DOHH2 (cell line): ENCODE measurements at regions not wholly inside any gene's neighbourhood (a gene's known extent, or its start where the extent isn't known, plus 50 kb on each side); places are given as distances from the start of the nearest gene placed in this dataset.
"Not testable (repeated sequence)": the region's sequence is repeated elsewhere in the genome, so short reads cannot be mapped to it uniquely, and the experiment has no call there.

Experiments used
- H3F3A ChIP-seq: fragments of 200-600 bp; sonication (generic), shearing (Covaris generic); 2 replicates; pipeline ENCODE4 v1.6.0; 2016; ENCODE audit warnings: antibody characterized with exemption, mild to moderate bottlenecking; ENCODE audit not compliant: control insufficient read depth, insufficient read depth
- H3K27ac ChIP-seq: fragments of 200-600 bp; sonication (generic); 2 replicates; pipeline ENCODE4 v1.5.1; 2014; ENCODE audit warnings: low read depth, mild to moderate bottlenecking, low read length, moderate library complexity
- H3K27me3 ChIP-seq: fragments of 200-600 bp; sonication (generic); 2 replicates; pipeline ENCODE4 v1.6.1; 2014; ENCODE audit warnings: mild to moderate bottlenecking, low read length, mixed read lengths; ENCODE audit not compliant: control insufficient read depth
- H3K36me3 ChIP-seq: fragments of 200-600 bp; sonication (generic); 2 replicates; pipeline ENCODE4 v1.6.1; 2014; ENCODE audit warnings: mild to moderate bottlenecking, low read length, moderate library complexity, mixed read lengths; ENCODE audit not compliant: control insufficient read depth
- H3K4me1 ChIP-seq: fragments of 200-600 bp; sonication (generic); 2 replicates; pipeline ENCODE4 v1.6.1; 2014; ENCODE audit warnings: mild to moderate bottlenecking, low read length, mixed read lengths; ENCODE audit not compliant: control insufficient read depth
- H3K4me2 ChIP-seq: fragments of 200-600 bp; sonication (generic); 2 replicates; pipeline ENCODE4 v1.6.0; 2014; ENCODE audit warnings: mild to moderate bottlenecking, low read length, moderate library complexity
- H3K4me3 ChIP-seq: fragments of 200-600 bp; sonication (generic); 2 replicates; pipeline ENCODE4 v1.5.1; 2014; ENCODE audit warnings: mild to moderate bottlenecking, low read length, mixed read lengths
- H3K79me2 ChIP-seq: fragments of 200-600 bp; sonication (generic); 2 replicates; pipeline ENCODE4 v1.6.1; 2014; ENCODE audit warnings: mild to moderate bottlenecking, low read length, mixed read lengths; ENCODE audit not compliant: control insufficient read depth
- H3K9me2 ChIP-seq: fragments of 200-600 bp; sonication (generic); replicated peaks from 2 replicates; pipeline ENCODE4 v1.6.1; 2014; ENCODE audit warnings: mild to moderate bottlenecking, low read length, mixed read lengths; ENCODE audit not compliant: control insufficient read depth
- H3K9me3 ChIP-seq: fragments of 200-600 bp; sonication (generic); 2 replicates; pipeline ENCODE4 v1.6.1; 2014; ENCODE audit warnings: antibody characterized with exemption, low read length, mixed read lengths; ENCODE audit not compliant: control insufficient read depth, insufficient read depth
- H4K20me1 ChIP-seq: fragments of 200-600 bp; sonication (generic); 2 replicates; pipeline ENCODE4 v1.6.0; 2014; ENCODE audit warnings: low read depth, mild to moderate bottlenecking, antibody characterized with exemption, low read length, moderate library complexity; ENCODE audit not compliant: control insufficient read depth, insufficient read depth
- EZH2phosphoT487 ChIP-seq: fragments of 200-600 bp; sonication (generic); IDR thresholded peaks from 2 replicates; pipeline ENCODE4 v1.6.1; 2017; ENCODE audit warnings: borderline replicate concordance, mild to moderate bottlenecking, antibody characterized with exemption, low read length, moderate library complexity, mixed read lengths
- TF ChIP-seq, protein P1 (sequence below): fragments of 200-600 bp; sonication (generic); IDR thresholded peaks from one replicate; pipeline ENCODE4 v1.5.1; 2014; ENCODE audit warnings: antibody characterized with exemption, mild to moderate bottlenecking, low read depth, low read length; ENCODE audit not compliant: poor library complexity, severe bottlenecking

- H4K20me1 ChIP-seq = no peaks in the 10 kb centered on the region
- H3K27ac ChIP-seq = no peak overlapping the region
- H3K79me2 ChIP-seq = no peaks in the 10 kb centered on the region
- no peak overlapping the region for H3K4me2 ChIP-seq
- H3K4me1 ChIP-seq = no peaks in the 10 kb centered on the region
- H3K36me3 ChIP-seq = no peaks in the 10 kb centered on the region
- H3K27me3 ChIP-seq = no peaks in the 10 kb centered on the region
- H3K4me3 ChIP-seq = no peak overlapping the region
- TF ChIP-seq, protein P1, sequence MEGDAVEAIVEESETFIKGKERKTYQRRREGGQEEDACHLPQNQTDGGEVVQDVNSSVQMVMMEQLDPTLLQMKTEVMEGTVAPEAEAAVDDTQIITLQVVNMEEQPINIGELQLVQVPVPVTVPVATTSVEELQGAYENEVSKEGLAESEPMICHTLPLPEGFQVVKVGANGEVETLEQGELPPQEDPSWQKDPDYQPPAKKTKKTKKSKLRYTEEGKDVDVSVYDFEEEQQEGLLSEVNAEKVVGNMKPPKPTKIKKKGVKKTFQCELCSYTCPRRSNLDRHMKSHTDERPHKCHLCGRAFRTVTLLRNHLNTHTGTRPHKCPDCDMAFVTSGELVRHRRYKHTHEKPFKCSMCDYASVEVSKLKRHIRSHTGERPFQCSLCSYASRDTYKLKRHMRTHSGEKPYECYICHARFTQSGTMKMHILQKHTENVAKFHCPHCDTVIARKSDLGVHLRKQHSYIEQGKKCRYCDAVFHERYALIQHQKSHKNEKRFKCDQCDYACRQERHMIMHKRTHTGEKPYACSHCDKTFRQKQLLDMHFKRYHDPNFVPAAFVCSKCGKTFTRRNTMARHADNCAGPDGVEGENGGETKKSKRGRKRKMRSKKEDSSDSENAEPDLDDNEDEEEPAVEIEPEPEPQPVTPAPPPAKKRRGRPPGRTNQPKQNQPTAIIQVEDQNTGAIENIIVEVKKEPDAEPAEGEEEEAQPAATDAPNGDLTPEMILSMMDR = no peak
- TF ChIP-seq EZH2phosphoT487 = no peak
- H3K9me2 ChIP-seq = no peaks in the 10 kb centered on the region
- H3K9me3 ChIP-seq = no peaks in the 10 kb centered on the region
- H3F3A ChIP-seq = no peaks in the 10 kb centered on the region
These were observed 74.4 kb downstream of the FTHL17 start for GRCh38 chrX:30997411-30997810.

GRCh38 chrX:30995705-30996104, 76.1 kb downstream of the FTHL17 start:
- Histone ChIP-seq H3K27me3 (no peaks in the 10 kb centered on the region), H3F3A (no peaks in the 10 kb centered on the region), H4K20me1 (no peaks in the 10 kb centered on the region), H3K4me2 (no peak overlapping the region), H3K9me3 (no peaks in the 10 kb centered on the region), H3K9me2 (no peaks in the 10 kb centered on the region), H3K27ac (no peak overlapping the region), H3K4me3 (no peak overlapping the region), H3K4me1 (no peaks in the 10 kb centered on the region), H3K36me3 (no peaks in the 10 kb centered on the region), H3K79me2 (no peaks in the 10 kb centered on the region)
- TF ChIP-seq EZH2phosphoT487 = no peak
- TF ChIP-seq, protein P1 = no peak

- no peaks in the 10 kb centered on the region for H3K36me3 ChIP-seq
- no peaks in the 10 kb centered on the region for H3F3A ChIP-seq
- H3K79me2 ChIP-seq = no peaks in the 10 kb centered on the region
- no peak overlapping the region for H3K4me3 ChIP-seq
- TF ChIP-seq, protein P1 = no peak
- TF ChIP-seq EZH2phosphoT487 = no peak
- H3K27ac ChIP-seq = no peak overlapping the region
- H3K27me3 ChIP-seq = no peaks in the 10 kb centered on the region
- no peaks in the 10 kb centered on the region for H4K20me1 ChIP-seq
- H3K9me2 ChIP-seq = no peaks in the 10 kb centered on the region
- H3K4me1 ChIP-seq = no peaks in the 10 kb centered on the region
- H3K4me2 ChIP-seq = no peak overlapping the region
- no peaks in the 10 kb centered on the region for H3K9me3 ChIP-seq
These were observed 76.7 kb downstream of the FTHL17 start for GRCh38 chrX:30995060-30995700.

DNA sequence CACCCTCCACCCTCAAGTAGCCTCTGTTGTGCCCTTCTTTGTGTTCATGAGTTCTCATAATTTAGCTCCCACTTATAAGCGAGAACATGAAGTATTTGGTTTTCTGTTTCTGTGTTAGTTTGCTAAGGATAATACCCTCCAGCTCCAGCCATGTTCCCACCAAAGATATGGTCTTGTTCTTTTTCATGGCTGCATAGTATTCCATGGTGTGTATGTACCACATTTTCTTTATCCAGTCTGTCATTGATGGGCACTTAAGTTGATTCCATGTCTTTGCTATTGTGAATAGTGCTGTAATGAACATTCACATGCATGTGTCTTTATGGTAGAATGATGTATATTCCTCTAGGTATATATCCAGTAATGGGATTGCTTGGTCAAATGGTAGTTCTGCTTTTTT, 77.8 kb downstream of the FTHL17 start:
- H3K36me3 ChIP-seq, H3K79me2 ChIP-seq, H3K9me3 ChIP-seq, H3K4me2 ChIP-seq, H3K27me3 ChIP-seq, H3K4me1 ChIP-seq, H3K4me3 ChIP-seq, H4K20me1 ChIP-seq, H3K27ac ChIP-seq, H3F3A ChIP-seq, H3K9me2 ChIP-seq: not testable (repeated sequence)
